ENCODE measurements at regions not wholly inside any gene's neighbourhood (a gene's known extent, or its start where the extent isn't known, plus 50 kb on each side); places are given as distances from the start of the nearest gene placed in this dataset.

DNA sequence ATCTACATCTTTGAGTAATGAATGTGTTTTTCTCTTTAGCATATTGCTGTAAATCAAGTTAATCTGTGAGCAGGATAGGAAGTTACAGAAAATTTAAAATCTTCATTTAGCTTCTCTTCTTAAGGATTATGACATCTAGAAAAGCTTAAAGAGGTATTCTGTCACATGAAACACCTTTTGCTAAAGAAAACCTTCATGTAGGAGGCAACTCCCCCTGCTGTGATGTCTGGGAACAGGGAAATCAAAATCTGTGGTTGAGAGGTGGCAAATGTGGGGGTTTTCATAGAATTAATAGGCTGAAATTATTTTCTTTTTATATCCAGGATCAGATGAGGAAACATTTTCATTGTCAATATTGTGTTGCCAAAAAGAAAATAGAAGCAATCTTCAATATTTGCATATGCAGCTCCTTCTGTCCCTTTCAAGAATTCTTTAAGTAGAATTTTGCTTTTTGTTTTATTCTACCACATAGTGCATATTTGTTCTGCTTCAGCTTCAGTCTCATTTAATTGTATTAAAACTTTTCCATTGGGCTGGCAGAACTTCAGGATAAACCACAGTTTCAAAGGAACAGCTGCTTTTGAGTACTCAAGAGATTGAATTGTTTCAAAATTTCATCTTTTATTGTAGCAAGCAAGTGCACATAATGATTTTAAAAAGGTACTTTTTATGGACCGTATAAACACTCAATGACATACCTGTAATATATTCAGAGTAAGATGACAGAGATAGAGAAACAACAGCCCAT, 128.4 kb downstream of the RAP2B start:
- H3K4me3 ChIP-seq (ENCODE audit: low read depth, low read length): no peak overlapping the region
- H3K27me3 ChIP-seq (ENCODE audit: control insufficient read depth, insufficient read depth, low read length): no peaks in the 10 kb centered on the region
- TF ChIP-seq, protein P1, sequence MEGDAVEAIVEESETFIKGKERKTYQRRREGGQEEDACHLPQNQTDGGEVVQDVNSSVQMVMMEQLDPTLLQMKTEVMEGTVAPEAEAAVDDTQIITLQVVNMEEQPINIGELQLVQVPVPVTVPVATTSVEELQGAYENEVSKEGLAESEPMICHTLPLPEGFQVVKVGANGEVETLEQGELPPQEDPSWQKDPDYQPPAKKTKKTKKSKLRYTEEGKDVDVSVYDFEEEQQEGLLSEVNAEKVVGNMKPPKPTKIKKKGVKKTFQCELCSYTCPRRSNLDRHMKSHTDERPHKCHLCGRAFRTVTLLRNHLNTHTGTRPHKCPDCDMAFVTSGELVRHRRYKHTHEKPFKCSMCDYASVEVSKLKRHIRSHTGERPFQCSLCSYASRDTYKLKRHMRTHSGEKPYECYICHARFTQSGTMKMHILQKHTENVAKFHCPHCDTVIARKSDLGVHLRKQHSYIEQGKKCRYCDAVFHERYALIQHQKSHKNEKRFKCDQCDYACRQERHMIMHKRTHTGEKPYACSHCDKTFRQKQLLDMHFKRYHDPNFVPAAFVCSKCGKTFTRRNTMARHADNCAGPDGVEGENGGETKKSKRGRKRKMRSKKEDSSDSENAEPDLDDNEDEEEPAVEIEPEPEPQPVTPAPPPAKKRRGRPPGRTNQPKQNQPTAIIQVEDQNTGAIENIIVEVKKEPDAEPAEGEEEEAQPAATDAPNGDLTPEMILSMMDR (IDR thresholded peaks at IDR 0.05; ENCODE audit: insufficient read depth, low read length, poor library complexity, severe bottlenecking): peak; percentile 50
- DNase-seq (ENCODE audit: low read depth): no peak
- no peaks in the 10 kb centered on the region for H3K36me3 ChIP-seq (ENCODE audit: control insufficient read depth, insufficient read depth, low read length)

DNA sequence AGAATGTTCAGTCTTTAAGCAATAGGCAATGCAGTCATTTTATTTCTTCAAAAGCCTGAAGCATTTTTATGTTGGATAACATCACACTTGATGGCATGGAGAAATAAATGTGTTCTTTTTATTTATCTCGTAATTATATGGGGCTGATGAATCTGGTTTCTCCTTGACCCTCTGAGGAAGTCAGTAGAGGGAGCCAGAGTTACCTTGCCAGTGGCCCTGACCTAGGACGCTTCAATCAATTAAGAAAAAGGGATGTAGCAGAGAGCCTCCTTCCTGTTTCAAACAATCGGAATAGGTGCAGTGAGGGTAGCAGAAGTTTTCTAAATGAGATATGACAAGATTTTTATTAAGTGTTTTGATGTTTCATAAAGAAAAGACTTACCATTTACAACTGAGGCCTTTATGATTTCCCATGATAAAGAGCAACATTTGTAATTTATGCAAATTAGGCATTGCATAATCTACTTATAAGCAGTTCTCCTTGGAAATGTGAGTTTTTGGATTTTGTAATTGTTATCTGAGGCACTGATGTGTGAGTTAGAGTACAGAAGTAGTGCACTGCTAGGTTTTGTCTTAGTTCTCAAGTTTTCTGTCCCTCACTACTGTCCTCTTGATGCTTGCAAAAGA, 129.1 kb downstream of the RAP2B start:
- DNase-seq (ENCODE audit: low read depth): no peak
- TF ChIP-seq, protein P1 (IDR thresholded peaks at IDR 0.05; ENCODE audit: insufficient read depth, low read length, poor library complexity, severe bottlenecking): peak; percentile 74

DNA sequence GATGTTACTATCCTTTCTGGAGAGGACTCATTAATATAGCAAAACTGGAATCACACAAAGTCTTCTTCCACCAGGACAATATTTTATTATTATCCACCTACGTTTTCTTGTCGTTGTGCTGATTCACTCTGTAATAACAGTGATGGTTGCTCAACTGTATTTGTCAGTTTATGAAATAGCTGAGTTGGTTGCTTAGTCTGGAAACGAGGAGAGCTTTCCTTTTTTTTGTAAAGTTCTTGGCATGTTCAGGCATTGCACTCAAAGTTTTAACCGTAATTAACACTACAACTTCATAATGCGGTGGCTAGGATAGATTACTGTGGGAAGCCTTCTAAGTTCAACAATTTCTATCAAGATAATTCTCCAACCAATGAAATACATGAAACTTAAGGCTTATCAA, 131.2 kb downstream of the RAP2B start:
- Histone ChIP-seq H3K27me3 (ENCODE audit: control insufficient read depth, insufficient read depth, low read length) (no peaks in the 10 kb centered on the region), H3K36me3 (ENCODE audit: control insufficient read depth, insufficient read depth, low read length) (no peaks in the 10 kb centered on the region), H3K4me3 (ENCODE audit: low read depth, low read length) (no peak overlapping the region)
- TF ChIP-seq, protein P1 (IDR thresholded peaks at IDR 0.05; ENCODE audit: insufficient read depth, low read length, poor library complexity, severe bottlenecking): no peak
- no peak for DNase-seq (ENCODE audit: low read depth)

More for the DNA sequence above, 129.1 kb downstream of the RAP2B start:
- H3K36me3 ChIP-seq (ENCODE audit: control insufficient read depth, insufficient read depth, low read length): no peaks in the 10 kb centered on the region
- no peak overlapping the region for H3K4me3 ChIP-seq (ENCODE audit: low read depth, low read length)
- H3K27me3 ChIP-seq (ENCODE audit: control insufficient read depth, insufficient read depth, low read length): no peaks in the 10 kb centered on the region

DNA sequence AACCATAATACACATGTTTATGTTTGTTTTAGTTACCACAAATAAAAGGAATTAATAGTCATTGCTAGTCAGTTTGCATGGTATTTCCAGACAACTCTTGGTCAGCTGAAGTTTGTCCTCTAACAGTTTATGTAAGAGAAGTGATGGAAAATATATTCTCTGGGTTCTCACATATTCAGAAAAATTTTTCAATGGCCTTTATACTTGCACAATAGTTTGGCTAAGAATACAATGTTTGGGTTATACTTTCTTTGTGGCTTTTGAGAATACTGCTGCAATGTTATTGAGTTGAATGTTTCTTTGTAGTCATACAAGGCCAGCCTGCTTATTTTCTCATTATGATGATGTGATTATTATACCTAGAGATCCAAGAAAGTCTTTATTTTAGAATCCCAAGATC, 133.9 kb downstream of the RAP2B start:
- TF ChIP-seq, protein P1 (IDR thresholded peaks at IDR 0.05; ENCODE audit: insufficient read depth, low read length, poor library complexity, severe bottlenecking): no peak
- Histone ChIP-seq H3K27me3 (ENCODE audit: control insufficient read depth, insufficient read depth, low read length) (no peaks in the 10 kb centered on the region), H3K4me3 (ENCODE audit: low read depth, low read length) (no peak overlapping the region), H3K36me3 (ENCODE audit: control insufficient read depth, insufficient read depth, low read length) (no peaks in the 10 kb centered on the region)
- DNase-seq (ENCODE audit: low read depth): no peak

DNA sequence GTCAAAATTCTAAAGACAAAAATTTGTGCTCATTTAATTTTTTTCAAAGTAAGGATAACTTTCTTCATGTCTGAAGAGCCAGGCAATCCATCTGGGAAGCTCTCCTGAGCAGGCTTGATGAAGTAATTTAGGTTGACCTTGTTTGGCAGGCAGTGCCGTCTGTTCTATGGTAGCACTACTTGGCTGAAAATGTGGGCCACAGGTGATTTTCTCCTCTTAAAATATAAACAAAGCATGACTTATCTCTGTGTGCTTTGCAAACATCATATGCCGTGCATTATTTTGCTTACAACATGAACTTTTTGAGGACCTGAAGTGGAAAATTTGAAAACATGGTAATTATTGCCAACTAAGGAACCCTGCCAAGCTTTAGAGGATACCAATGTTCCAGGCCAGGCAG, 143.2 kb downstream of the RAP2B start:
- Histone ChIP-seq H3K4me3 (ENCODE audit: low read depth, low read length) (no peak overlapping the region), H3K27me3 (ENCODE audit: control insufficient read depth, insufficient read depth, low read length) (no peaks in the 10 kb centered on the region), H3K36me3 (ENCODE audit: control insufficient read depth, insufficient read depth, low read length) (no peaks in the 10 kb centered on the region)
- DNase-seq (ENCODE audit: low read depth): no peak
- TF ChIP-seq, protein P1 (IDR thresholded peaks at IDR 0.05; ENCODE audit: insufficient read depth, low read length, poor library complexity, severe bottlenecking): no peak

Data from kidney epithelial cell (primary cell).